GM18498 (cell line): ENCODE measurements at regions not wholly inside any gene's neighbourhood (a gene's known extent, or its start where the extent isn't known, plus 50 kb on each side); places are given as distances from the start of the nearest gene placed in this dataset.

ENCODE experiments used
- ATAC-seq: cut with Tn5 transposase; IDR thresholded peaks from one replicate; pipeline ENCODE4 v1.9.1; 2021; ENCODE audit warnings: mild to moderate bottlenecking, moderate library complexity; ENCODE audit not compliant: unreplicated experiment

DNA sequence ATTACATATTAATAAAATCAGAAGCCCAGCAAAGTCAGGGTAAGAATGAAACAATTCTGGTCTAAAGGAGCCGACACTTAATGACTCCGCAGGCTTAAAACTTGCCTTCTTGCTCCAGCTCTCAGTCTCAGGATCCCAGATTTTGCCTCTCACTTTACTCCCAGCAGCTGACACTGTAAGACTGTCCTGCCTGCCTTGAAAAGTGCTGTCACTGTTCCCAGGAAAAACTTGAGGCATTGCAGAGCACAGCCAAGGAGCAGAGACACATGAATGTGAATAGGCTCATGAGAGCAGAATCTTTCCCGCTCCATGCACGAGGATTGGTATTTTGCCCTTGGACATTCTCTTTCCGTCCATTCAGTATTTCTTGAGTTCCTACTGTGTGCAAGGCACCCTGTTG, 457.6 kb upstream of the ZFHX3 start:
- no peak for ATAC-seq

DNA sequence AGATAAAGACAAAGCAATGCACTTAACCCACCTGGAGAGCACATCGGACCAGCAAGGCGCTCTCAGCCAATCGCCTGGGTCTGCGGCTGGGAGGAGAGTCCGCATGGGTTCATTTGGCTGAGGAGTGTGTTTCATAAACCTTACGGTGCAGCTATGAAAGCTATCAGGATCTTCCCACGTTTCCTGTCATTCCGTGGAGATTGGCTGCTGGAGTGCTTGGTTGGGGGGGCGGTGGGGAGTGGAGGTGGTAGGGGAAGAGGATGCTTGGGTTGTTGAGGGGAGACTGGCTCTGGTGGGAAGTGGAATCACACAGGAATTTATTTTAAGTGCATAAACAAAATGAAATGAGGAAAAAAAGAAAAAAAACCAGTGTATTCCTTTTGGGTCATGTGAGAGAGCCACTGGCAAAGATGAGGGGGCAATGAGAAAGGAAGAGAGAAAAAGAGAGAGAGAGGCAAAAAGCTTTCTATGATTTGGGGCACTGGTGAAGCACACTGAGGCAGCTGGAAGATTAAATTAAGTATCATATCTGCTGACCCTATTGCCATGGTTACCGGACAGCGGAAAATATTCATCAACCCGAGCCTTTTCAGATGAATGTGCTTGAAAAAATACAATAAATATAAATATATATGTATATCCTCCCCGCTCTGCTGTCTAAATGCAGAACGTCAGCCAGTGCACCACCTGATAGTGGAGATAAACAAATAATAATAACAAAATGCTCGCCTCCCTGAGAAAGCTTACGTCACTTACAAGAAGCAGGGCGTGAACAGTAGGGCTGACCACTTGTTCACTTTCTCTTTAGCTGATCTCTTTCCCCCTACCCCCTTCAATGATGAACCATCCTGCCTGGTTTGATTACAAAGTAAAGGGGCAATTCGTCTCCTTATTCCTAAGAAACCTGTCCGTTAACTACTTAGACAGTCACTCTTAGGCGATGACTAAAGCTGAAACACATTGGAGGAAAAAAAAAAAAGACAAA, 457.0 kb upstream of the ZFHX3 start:
- ATAC-seq = no peak

DNA sequence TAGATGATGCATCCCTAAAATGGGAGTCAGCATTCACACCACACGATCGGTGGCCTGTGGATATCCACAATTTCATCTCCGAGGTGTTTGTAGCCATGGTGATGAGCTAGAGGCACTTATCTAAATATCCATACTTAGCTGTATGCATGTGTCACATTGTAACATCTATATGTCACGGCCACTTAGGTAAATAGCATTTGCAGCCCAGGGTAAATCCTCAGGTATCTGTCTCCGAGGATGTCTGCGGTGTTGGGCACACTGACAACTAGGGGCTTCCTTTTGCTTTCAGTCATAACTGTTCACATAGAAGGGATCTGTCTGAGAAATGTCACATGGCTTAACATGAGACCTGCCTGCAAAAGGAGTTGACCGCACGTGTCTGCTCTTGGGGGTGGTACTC, 455.2 kb upstream of the ZFHX3 start:
- no peak for ATAC-seq

DNA sequence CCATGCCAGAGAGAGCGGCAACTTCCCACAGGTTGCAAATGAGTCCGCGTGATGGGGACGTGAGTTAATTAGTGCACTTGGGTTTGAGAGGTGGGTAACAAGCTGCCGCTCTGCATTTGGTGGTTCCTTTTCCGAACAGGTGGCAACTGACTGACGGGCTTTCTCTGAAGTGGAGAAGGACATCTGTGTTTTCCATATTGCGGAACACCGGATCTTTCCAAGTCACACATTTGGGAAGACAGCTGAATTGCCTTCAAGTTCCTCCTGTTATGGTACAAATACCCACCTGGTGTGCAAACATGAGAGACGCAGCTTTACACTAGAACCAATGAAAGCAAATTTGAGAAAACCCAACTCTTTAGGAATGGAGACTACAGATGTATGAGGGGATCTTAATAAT, 451.3 kb upstream of the ZFHX3 start:
- ATAC-seq = no peak

DNA sequence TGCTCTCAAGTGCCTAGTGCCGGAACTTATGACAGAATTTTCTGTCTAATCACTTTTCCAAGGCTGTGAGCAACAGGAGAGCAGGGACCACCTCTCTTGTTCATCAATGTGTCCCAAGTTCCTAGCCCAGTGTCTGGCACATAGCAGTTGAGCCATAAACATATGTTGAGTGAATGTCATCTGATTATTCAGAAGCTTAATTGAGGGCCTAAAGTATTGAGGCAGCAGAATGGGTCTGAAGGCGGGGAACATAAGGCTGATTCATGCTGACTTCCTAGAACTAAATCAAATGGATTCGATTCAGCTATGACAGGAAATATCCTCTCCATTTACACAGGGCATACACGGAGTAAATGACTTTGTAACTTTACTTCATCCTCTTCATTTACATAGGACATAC, 438.0 kb upstream of the ZFHX3 start:
- no peak for ATAC-seq

DNA sequence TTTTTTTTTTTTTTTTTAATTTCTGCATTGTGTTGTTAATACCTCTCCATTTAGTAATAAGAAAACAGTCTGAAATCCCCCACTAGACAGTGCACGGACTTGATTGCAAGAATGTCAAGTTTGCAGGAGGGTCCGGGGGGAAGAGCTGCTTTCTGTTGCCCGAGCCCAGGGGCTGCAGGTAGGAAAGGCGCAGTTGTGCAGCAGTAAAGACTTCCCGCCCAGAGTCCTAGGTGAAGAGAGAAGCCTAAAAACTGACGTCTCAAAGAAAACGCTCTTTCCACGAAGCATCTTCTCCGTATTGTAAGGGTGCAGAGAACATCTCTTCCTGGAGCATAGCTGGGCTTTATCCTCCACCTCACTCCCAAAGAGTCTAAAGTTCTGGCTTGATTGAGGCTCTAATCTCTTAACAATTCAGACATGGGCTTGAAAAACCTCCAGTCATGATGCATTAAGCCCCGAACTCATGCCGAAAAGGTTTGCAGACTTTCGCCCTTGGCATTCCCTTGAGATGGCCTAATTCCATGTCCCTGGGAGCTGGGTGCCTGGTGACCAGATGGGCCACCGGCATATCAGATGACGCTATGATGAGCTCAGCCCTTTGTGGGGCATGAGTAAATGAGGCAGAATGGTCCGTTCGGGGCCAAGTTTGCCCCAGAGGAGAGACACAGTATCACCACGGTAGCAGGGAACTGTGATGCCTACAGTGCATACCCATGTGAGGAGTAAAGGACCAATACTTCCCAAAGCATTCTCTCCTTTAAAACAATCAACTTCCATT, 436.2 kb upstream of the ZFHX3 start:
- ATAC-seq = no peak

DNA sequence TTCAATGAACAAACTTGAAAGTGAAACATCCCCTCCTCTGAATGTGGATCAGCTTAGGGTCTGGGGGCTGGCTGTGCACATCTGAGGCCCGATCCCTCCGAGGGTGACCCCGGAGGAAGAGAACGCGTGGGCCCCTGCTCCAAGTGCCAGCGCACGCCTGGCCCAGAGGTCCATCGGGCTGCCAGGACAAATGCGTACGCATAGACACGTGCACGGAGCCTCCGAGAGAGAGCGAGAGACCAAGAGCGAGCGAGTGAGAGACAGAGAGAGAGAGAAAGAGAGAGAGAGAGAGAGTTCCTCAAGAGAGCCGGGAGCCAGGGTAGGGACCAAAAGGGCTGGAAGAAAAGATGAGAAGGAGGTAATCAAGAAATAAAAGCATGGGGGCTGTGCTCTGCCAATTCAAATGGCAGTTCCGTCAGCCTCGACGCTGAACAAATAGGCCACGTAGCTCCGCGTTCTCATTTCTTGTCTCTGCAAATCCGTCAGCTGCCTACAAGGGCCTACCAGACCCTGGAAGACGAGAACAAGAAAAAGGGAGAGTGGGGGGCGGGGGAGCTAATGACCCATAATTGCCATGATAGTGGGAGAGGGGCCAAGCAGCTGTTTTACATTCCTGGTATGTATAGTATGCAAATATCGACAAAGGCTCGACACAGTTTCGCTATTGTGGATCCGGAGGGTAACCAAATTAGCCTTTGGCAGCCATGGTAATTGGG, 435.3 kb upstream of the ZFHX3 start:
- no peak for ATAC-seq

DNA sequence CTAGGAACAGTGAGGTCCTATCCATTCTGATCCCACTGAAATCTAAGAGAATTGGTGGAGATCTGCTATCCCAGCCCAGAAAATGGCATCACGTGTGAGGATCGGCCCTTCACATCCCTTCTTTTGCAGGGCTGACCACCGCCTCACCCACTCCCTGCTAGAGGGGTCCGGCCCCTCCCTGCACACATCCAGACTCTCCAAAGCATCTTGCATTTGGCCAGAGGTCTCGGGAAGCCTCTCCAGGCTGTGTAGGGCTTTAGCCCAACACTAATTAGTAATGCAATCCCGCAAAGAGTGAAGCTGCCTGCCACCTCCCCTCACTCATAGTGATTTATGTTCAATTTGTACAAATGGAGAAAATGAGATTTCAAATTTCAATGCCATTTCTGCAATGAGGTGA, 434.4 kb upstream of the ZFHX3 start:
- ATAC-seq = no peak

DNA sequence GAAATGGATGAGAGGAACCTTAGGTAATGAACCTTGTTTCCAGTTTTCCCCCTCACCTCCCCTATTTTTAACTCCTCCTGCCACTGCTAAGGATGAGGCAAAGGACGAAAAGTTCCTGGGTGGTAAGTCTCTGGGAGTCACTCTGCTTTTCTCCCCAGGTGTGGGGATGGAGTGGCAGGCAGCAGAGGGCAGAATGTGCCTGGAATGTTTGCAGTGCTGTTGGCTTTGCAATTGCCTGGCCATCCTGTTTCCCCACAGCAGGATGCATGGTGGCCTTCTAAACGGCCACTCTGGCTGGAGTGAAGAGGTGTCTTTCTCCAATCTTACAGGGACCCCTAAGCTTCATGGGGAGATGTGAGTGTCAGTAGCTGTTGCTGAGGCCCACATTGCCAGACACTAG, 432.5 kb upstream of the ZFHX3 start:
- no peak for ATAC-seq

DNA sequence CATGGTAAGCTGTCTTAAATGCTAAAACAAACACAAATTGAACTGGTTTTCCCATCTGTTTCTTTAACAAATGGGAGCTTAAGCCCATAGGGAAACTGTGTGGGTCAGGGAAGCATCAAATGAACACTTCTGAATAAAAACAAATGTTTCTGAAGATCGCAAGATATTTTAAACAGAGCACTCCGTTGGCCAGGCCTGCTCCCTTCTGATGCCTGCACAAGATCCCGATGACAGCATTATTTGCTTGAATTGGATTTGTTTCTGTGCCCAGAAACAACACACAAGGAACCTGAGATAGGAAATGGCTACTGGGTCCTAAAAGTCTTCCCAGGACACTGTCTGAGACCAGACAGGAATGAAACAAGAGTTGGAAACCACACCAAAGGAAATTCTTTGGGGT, 425.8 kb upstream of the ZFHX3 start:
- ATAC-seq = no peak

DNA sequence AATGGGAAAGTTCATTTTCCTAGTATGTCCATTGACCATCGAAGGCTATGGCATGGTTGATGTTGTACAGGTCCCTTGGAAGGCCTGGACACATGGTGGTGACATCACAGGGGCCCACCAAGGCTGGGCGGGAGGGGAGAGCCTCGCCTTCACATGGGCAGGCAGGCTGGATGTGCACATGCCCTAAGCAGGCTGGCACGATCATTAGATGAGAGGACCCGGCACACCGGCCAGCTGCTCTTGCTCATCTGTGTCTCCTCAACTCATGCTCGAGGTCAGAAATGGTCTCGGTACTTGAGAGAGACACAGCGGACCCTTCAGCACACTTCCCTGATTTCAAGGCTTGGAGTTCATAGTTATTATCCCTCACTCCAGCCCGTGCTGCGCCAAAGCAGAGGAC, 416.9 kb upstream of the ZFHX3 start:
- no peak for ATAC-seq

DNA sequence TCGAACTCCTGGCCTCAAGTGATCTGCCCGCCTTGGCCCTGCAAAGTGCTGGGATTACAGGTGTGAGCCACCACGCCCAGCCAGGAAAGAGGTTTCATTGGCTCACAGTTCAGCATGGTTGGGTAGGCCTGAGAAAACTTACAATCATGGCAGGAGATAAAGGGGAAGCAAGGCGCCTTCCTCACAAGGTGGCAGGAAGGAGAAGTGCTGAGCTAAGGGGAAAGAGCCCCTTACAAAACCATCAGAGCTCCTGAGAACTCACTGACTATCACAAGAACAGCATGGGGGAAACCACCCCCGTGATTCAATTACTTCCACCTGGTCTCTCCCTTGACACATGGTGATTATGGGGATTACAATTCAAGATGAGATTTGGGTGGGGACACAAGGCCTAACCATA, 411.7 kb upstream of the ZFHX3 start:
- ATAC-seq = no peak

DNA sequence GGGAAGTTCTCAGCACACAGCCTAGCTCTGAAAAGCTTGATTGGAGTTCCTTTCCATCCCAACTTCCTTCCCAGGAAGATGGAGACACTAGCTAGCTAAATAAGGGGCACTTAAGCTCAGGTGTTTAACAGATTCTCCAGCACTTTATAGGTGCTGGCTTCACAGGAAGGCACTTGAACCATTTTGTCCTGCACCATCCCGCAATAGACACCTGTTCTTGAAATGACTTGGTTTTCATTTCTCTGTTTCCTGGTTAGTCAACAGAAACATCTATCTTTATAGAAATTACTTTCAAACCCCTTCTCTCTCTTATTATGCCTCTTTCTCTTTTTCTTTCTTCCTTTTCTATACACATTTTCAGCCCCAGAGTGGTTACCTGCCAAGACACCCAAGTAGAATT, 409.9 kb upstream of the ZFHX3 start:
- no peak for ATAC-seq

DNA sequence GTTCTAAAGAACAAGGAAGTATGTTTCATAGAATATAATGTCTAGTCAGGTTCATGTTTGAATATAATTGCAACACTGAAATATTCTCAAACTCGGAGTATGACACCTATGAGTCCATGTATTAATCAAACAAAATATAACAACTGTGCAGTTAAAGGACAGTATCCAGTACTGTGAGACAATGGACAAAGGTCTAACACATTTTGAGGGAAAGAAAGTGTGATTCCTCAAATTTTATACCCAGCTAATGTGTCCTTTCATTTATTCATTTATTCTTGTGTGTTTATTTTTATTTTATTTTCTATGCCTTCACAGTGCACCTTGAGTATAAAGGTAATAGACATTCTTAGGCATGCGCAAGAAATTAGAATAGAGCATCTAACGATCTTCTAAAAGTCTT, 401.0 kb upstream of the ZFHX3 start:
- no peak for ATAC-seq

DNA sequence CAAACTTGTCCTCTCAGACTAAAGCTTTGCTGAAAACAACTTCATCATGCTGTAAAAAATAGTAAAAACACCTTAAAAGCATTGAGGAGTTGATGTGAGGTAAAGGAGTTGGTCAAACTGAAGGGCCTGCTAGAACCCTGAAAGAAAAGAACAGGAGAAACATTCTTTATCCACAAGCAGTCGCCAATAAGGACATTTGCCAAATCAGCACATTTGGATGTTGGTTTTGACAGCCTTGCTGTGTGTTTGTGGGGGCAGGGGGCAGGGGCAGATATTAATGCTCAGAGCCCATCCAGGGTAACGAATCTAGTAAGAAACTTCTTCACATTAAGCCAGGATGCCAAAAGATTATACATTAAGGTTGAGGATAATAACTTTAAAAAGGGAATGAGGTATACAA, 399.9 kb upstream of the ZFHX3 start:
- no peak for ATAC-seq

DNA sequence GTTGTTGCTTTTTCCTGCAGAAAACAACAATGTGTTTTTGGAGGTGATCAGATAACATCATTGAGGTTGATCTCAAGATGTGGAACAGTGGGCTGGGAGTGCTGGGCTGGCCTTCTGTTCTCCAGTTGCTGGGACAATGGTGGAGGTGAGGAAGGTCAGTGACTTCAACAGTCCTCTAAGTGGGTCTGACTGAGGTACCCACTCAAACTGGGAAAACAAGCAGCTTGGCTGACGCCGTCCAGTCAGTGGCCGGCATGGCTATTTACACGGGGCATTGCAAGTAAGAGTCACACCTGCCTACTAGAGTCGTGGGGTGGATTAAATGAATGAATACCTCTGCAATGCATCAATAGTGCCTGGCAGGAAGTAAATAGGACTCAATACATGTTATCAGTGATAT, 386.7 kb upstream of the ZFHX3 start:
- no peak for ATAC-seq

DNA sequence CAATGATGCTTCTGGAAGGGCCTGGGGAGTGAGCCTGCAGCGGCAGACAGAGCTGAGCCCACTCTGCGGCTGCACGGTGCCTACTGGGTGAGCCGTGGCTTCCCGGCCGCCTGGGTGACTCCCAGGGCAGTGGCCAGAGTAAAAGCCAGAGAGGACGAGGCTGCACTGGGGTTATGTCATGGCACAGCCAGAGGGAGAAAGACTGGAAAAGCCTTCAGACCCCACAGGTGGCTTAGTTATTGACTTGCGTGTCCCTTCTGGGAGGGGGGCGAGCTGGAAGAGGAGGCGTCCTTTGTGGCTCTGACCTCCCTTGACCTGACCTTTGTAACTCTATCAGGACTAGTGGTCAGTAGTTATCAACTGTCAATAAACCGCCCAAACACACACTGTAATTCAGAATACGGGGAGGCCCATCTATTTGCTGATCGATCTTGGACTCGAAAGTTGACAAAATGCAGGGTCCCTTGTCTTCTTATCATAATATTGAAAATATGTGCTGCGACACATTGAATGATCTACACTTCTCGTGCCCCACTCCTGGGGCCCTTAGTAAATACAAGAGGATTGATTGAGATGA, 385.9 kb upstream of the ZFHX3 start:
- no peak for ATAC-seq

DNA sequence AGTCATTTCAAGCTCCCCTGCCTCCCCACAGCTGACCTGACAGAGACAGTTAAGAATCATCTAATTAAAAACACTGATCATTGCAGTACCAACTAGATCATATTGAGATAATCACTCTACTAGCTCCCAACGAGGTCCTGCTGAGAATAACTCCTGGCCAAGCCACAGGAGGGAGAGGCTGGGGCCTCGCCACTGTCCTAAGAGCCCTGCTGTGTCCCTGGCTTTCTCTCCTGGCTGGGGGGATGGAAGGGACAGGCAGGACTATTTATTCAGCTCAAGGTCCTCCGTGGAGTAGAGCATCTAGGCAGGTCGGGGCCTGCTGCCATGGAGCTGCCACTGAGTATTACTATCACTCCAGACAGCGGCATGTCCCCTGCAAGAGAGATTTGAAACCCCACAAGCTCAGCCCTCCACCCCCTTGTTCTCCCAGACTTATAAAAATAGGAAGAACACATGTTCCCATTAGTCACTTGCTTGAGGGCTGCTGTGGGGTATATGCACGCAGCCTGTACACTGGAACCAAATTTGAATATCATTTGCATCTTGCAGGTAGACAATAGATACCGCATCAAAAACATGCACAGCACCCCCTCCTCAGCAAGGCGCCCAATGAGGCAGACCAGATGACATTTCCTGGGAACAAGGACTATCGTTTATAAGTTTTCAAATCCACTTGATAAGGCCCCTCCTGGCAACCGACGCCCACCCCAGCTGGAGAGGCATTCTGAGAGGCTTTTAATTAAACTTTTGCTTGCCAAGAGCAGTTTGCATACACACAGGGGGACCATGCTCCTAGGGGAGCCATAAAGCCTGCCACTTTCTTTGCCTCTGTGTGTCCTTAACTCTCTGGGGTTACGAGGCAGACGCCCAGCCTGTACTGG, 385.2 kb upstream of the ZFHX3 start:
- ATAC-seq = no peak

DNA sequence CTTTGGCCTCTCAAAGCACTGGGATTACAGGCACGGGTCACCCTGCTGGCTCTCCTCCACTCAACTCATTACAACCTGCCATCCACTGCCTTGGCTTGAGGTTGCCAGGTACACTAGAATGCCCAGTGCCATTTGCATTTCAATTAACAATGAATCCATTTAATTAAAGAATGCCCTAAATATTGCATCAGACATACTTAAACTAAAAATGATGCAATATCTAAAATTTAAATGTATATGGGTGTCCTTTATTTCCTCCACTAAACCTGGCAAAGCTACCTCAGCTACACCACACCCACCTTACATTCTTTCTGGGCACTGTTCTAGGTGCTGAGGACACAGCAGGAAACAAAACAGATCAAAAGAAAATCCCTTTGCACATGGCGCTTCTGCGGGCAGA, 382.2 kb upstream of the ZFHX3 start:
- no peak for ATAC-seq

DNA sequence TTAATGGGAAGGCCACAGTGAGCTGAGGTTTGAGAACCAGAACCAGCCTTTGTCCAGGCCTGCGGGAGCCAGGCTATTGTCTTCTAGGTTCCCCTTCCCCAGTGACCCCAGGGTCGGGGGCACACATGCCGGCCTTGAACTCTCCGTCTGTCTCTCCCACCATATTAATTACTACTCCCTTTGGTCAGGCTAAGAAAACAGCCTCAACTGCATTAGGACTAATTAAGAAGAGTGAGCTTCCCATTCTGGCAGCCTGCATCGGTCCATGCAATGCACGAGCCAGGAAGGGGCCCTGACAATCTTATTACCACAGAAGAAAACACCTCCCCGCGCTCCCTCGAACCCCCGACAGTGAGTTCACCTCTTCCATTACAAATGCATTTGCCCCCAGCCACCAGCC, 380.2 kb upstream of the ZFHX3 start:
- no peak for ATAC-seq
